NB4 (cell line): ENCODE measurements at regions not wholly inside any gene's neighbourhood (a gene's known extent, or its start where the extent isn't known, plus 50 kb on each side); places are given as distances from the start of the nearest gene placed in this dataset.

ENCODE experiments used
- DNase-seq: peaks from one replicate; pipeline ENCODE4 v3.0.0; 2010; ENCODE audit warnings: low read depth
- H3K4me3 ChIP-seq: one replicate; pipeline ENCODE4 v1.5.1; 2011; ENCODE audit warnings: mild to moderate bottlenecking, low read depth, low read length, moderate library complexity
- CTCF ChIP-seq: IDR thresholded peaks from one replicate; pipeline ENCODE4 v1.5.1; 2012; ENCODE audit warnings: low read depth, low read length
- MYC ChIP-seq: IDR thresholded peaks from 2 replicates; pipeline ENCODE4 v1.6.1; 2011; ENCODE audit warnings: low read depth, low read length
- POLR2A ChIP-seq: IDR thresholded peaks from 2 replicates; pipeline ENCODE4 v1.6.1; 2011; ENCODE audit warnings: mild to moderate bottlenecking; ENCODE audit not compliant: insufficient read length; ENCODE audit errors: extremely low read depth
- TF ChIP-seq, protein P1 (sequence below): IDR thresholded peaks from 2 replicates; pipeline ENCODE4 v1.6.1; 2011; ENCODE audit warnings: low read depth, low read length

- no peak overlapping the region for H3K4me3 ChIP-seq
- TF ChIP-seq CTCF = no peak
- TF ChIP-seq POLR2A = no peak
- TF ChIP-seq, protein P1, sequence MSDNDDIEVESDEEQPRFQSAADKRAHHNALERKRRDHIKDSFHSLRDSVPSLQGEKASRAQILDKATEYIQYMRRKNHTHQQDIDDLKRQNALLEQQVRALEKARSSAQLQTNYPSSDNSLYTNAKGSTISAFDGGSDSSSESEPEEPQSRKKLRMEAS = no peak
- no peak for TF ChIP-seq MYC
- DNase-seq = no peak
Observed at GRCh38 chr3:74664606-74665005, 50.1 kb upstream of the CNTN3 start.
